GM12891 (cell line): ENCODE measurements at regions not wholly inside any gene's neighbourhood (a gene's known extent, or its start where the extent isn't known, plus 50 kb on each side); places are given as distances from the start of the nearest gene placed in this dataset.

Source experiments
- DNase-seq: peaks from one replicate; pipeline ENCODE4 v3.0.0; 2011; ENCODE audit warnings: low spot score; ENCODE audit not compliant: insufficient read length
- FAIRE-seq: peaks from 2 replicates; lab custom pipeline; 2011; peaks lifted over from hg19 to GRCh38; lab: Jason Lieb, UNC
- PAX5 ChIP-seq: IDR thresholded peaks from 2 replicates; pipeline ENCODE4 v1.6.1; 2011; ENCODE audit warnings: low read length, moderate library complexity, mild to moderate bottlenecking; ENCODE audit not compliant: insufficient read depth, severe bottlenecking
- POLR2A ChIP-seq: IDR thresholded peaks from 2 replicates; pipeline ENCODE4 v1.6.1; 2011; ENCODE audit warnings: low read depth, low read length, control low read depth
- POLR2AphosphoS5 ChIP-seq: IDR thresholded peaks from 2 replicates; pipeline ENCODE4 v1.6.1; 2011; ENCODE audit warnings: low read depth, low read length, control low read depth
- POU2F2 ChIP-seq: IDR thresholded peaks from 2 replicates; pipeline ENCODE4 v1.6.1; 2011; ENCODE audit warnings: low read depth, mild to moderate bottlenecking, control low read depth, low read length, moderate library complexity
- SPI1 ChIP-seq: IDR thresholded peaks from 2 replicates; pipeline ENCODE4 v1.6.1; 2011; ENCODE audit warnings: low read depth, low read length, control low read depth
- TAF1 ChIP-seq: IDR thresholded peaks from 2 replicates; pipeline ENCODE4 v1.6.1; 2011; ENCODE audit warnings: low read depth, low read length, control low read depth

DNA sequence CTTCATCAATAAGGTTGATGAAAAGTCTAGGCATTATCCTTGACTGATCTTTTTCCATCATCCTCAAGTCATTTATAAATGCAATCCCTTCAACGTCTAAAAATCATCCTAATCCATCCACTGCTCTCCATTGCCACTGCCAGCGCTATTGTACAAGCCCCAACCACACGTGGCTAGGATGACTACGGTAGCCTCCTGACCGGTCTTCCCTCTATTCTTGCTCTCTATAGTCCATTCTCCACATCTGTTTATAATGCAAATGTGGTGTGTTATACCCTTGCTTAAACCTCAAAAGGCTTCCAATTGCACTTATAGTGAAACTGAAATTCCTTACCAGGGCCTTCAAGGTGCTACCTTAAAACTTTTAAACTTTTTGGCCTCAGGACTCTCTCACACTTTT is 410.6 kb upstream of the ADAMTS9 start:
- no peak for TF ChIP-seq TAF1
- no peak for TF ChIP-seq POU2F2
- no peak for TF ChIP-seq POLR2AphosphoS5
- no peak for TF ChIP-seq POLR2A
- no peak for TF ChIP-seq SPI1
- TF ChIP-seq PAX5, result no peak
- DNase-seq (no peak), FAIRE-seq (no peak)

DNA sequence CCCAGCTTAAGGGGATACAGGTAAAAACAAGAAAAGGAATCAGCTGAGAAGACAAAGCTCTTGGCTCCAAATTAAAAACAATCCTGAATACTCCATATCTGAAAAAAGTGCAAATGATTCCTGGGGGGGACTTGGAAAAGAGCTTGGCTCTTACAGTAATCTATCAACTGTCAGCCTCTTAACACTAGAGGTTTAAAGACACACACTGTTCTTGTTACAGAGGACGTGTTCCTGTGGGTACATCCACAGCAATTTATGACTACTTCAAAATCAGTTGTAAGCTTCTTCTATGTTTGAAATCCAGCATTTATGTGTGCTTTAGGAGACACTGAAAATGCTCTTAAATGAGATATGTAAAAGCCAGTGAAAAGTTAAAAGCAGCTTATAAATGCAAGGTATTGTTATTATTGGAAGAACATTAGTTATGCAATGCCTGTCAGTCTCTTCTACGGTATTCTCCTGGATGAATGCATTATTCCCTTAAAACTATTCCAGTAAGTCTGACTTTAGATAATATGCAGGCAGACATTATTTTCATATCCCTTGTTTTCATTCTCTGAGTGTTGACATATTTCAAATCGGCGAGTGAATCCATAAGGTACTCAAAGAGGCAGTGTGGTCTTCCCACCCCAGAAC is 408.4 kb upstream of the ADAMTS9 start:
- DNase-seq (no peak), FAIRE-seq (no peak)
- TF ChIP-seq SPI1, result no peak
- no peak for TF ChIP-seq TAF1
- TF ChIP-seq POLR2AphosphoS5, result no peak
- TF ChIP-seq POU2F2, result no peak
- no peak for TF ChIP-seq PAX5
- TF ChIP-seq POLR2A, result no peak

DNA sequence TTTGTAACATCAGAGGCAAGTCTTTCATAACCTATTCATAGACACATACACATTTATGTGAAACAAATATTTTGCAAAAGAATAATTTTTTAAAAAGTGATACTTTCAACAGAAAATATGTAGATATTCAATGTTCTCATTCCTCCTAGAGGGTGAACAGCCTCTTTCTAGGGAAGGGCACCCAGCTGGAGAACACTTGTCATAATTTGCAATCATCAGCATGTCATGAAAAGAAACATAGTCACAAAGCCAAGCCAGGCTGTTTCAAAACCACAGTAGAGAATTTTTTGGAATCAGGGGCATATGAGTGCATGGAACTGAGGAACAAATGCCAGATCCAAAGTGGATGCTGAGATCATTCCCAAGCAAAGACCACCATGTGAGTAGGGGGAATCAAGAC is 406.9 kb upstream of the ADAMTS9 start:
- no peak for TF ChIP-seq TAF1
- DNase-seq (no peak), FAIRE-seq (no peak)

DNA sequence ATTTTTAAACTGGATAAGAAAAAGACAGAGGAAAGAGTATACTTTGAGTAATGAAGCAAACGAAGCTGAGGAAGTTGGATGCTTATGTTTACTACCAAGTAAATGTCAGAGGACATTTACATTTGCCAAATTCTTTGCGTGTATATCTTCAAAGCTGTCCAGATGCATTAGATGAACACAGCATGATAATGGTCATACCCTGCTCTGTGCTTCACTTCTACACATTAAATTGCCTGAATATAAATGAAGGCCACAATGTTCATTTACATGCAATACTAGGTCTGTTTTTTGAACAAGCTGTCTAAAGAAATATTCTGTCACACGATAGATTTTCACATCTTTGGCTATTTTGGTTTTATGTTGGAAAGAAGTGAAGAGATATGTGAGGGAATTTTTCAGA is 405.8 kb upstream of the ADAMTS9 start:
- no peak for FAIRE-seq

DNA sequence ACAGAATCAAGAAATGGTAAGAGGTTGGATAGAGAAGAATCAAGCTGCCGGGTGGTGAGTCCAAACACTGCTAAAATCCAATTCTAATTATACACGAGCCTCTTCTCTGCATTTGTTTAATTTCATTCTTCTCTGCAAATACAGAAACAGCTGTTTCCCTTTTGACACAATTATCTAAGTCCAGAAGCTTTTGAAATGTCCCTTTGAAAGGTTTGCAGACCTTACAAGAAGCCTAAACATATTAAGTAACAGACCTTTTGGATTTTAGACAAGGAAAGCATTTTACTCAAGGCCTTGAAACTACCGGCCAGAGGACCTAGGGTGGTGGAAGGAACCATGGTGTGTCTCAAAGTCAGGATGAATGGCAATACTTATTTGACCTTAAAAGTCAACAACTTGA is 403.8 kb upstream of the ADAMTS9 start:
- TF ChIP-seq POLR2AphosphoS5 (no peak), PAX5 (no peak), TAF1 (no peak), POLR2A (no peak), POU2F2 (no peak), SPI1 (no peak)
- FAIRE-seq (no peak), DNase-seq (no peak)

More for the DNA sequence above, 405.8 kb upstream of the ADAMTS9 start:
- TF ChIP-seq POU2F2, result no peak
- TF ChIP-seq SPI1, result no peak
- TF ChIP-seq PAX5, result no peak
- TF ChIP-seq TAF1, result no peak
- TF ChIP-seq POLR2AphosphoS5, result no peak
- no peak for TF ChIP-seq POLR2A
- DNase-seq, result no peak

DNA sequence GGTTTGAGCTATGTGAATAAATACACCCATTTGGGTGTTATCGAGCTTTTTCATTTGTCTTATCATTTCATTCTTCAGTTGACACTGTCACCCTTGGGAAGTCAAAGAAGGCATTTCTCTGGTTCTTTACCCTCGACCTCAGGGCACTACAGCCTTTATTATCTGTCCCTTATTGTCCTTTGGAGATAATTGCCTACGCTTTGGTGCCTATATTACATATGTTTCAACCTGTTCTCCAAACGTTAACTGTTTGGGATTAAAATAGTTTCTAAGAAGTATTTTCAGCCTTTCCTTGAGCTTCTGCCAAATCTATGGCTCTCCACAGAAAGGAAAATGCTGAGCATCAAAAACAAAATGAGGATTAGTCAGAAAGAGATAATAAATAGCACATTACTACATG is 395.4 kb upstream of the ADAMTS9 start:
- DNase-seq (no peak), FAIRE-seq (no peak)
- TF ChIP-seq POLR2AphosphoS5, result no peak
- TF ChIP-seq POU2F2, result no peak
- no peak for TF ChIP-seq PAX5
- TF ChIP-seq TAF1, result no peak
- TF ChIP-seq SPI1, result no peak
- TF ChIP-seq POLR2A, result no peak

DNA sequence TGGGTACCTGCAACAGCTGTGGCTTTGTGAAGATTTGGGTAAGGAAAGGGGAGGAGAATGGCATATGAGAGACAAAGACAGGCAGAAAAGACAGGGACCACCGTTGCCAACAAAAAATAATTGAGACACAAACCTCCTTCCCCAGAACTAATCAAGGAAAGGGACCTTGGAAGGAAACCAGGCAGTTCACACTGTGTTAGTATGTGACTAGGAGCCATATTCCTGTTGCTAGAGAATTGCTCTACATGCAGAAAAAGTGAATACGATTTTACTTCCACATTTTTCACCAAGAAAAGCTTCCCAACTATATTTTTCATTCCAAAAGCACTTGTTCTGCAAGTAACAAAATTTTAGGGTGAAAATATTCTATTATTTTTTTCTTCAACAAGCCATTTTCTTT is 393.7 kb upstream of the ADAMTS9 start:
- FAIRE-seq (no peak), DNase-seq (no peak)
- TF ChIP-seq POLR2AphosphoS5 (no peak), SPI1 (no peak), TAF1 (no peak), PAX5 (no peak), POLR2A (no peak), POU2F2 (no peak)

DNA sequence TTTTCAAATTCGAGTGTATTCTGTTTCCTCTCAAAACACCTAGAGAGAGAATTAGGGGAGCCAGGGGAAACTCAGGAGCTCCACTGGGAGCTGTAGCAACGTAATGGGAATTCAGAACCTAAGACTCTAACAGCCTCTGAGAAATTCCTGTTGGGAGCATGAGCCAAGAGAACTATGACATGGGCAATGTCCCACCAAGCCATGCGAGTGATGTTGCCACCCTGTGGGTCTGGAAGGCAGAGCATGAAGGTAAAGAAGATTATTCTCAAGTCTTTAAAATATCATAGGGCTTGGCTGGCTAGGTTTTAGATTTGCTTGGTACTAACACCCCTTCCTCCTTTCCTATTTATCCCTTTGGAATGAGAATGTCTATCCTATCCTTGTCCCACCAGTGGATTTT is 392.6 kb upstream of the ADAMTS9 start:
- TF ChIP-seq POLR2AphosphoS5, result no peak
- TF ChIP-seq POU2F2, result no peak
- no peak for TF ChIP-seq POLR2A
- no peak for TF ChIP-seq TAF1
- TF ChIP-seq PAX5, result no peak
- no peak for TF ChIP-seq SPI1
- FAIRE-seq (no peak), DNase-seq (no peak)

DNA sequence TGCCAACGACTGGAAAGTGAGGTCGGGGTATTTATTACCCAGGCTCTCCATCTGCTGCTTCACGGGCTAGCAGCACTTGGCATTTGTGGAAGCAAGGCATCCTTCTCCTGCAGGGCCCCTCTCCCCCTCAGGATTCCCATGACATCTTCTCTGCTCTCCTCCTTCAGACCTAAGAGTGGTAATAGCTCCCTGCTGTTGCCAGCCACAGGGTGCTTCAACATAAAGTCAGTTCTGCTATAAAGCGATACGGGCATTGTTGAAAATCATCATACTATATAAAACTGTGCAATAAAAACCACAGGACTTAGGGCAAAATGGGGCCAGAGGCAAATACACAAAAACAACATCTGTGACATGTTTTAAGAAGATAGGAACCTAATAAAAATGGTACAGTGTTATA is 391.8 kb upstream of the ADAMTS9 start:
- DNase-seq (no peak), FAIRE-seq (no peak)
- TF ChIP-seq POLR2A (no peak), SPI1 (no peak), TAF1 (no peak), POLR2AphosphoS5 (no peak), PAX5 (no peak), POU2F2 (no peak)

DNA sequence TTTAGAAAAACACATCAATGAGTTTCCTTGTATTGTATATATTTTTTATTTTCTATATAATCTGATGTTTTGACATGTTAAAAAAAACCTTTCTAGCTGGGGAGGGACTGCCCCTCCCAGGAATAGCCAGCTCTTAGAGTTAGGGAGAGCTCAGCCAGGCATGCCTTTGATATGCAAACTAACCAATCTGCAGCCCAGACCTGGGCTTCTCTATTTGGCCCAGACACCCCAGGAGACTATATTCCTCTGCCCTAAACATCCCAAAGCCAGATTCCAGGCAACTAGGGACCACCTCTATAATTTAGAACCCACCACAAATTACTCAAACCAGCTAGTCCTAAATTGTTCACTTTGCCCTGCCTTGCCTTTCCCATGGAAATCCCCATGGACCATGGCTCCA is 390.9 kb upstream of the ADAMTS9 start:
- no peak for TF ChIP-seq SPI1
- no peak for TF ChIP-seq POU2F2
- no peak for TF ChIP-seq PAX5
- no peak for TF ChIP-seq POLR2A
- TF ChIP-seq POLR2AphosphoS5, result no peak
- TF ChIP-seq TAF1, result no peak
- FAIRE-seq (no peak), DNase-seq (no peak)
